Erythroblast (primary cell): ENCODE measurements at regions not wholly inside any gene's neighbourhood (a gene's known extent, or its start where the extent isn't known, plus 50 kb on each side); places are given as distances from the start of the nearest gene placed in this dataset.

ENCODE experiments used
- GATA1 ChIP-seq: IDR thresholded peaks from 2 replicates; pipeline ENCODE4 v1.6.1; 2011; ENCODE audit warnings: low read depth, mild to moderate bottlenecking, control low read depth, low read length, moderate library complexity
- POLR2A ChIP-seq: IDR thresholded peaks from 2 replicates; pipeline ENCODE4 v1.6.1; 2011; ENCODE audit warnings: mild to moderate bottlenecking, low read length

GRCh38 chr7:136198168-136198567 is 221.0 kb upstream of the MTPN start:
- TF ChIP-seq POLR2A (no peak), GATA1 (no peak)
